Neuronal stem cell (in vitro differentiated cells): ENCODE measurements at regions not wholly inside any gene's neighbourhood (a gene's known extent, or its start where the extent isn't known, plus 50 kb on each side); places are given as distances from the start of the nearest gene placed in this dataset.

Source experiments
- DNase-seq: peaks from one replicate; pipeline ENCODE4 v3.0.0-alpha.2; 2013; ENCODE audit warnings: low spot score
- H2AFZ ChIP-seq: one replicate; pipeline ENCODE4 v1.6.1; 2013; ENCODE audit warnings: mild to moderate bottlenecking, low read length, inconsistent platforms
- H2AK5ac ChIP-seq: 2 replicates; pipeline ENCODE4 v1.6.1; 2013; ENCODE audit warnings: low read depth, mild to moderate bottlenecking, inconsistent platforms, low read length, moderate library complexity, mixed read lengths
- H2BK120ac ChIP-seq: 2 replicates; pipeline ENCODE4 v1.6.1; 2013; ENCODE audit warnings: low read depth, mild to moderate bottlenecking, inconsistent platforms, low read length, moderate library complexity, mixed read lengths
- H2BK12ac ChIP-seq: one replicate; pipeline ENCODE4 v1.6.1; 2013; ENCODE audit warnings: low read length, inconsistent platforms
- H2BK15ac ChIP-seq: 2 replicates; pipeline ENCODE4 v1.6.1; 2013; ENCODE audit warnings: mild to moderate bottlenecking, low read length, inconsistent platforms, mixed read lengths
- H2BK5ac ChIP-seq: one replicate; pipeline ENCODE4 v1.6.1; 2013; ENCODE audit warnings: inconsistent platforms, mild to moderate bottlenecking, low read length, moderate library complexity
- H3K14ac ChIP-seq: one replicate; pipeline ENCODE4 v1.6.1; 2013; ENCODE audit warnings: low read length, inconsistent platforms
- H3K18ac ChIP-seq: 2 replicates; pipeline ENCODE4 v1.6.1; 2013; ENCODE audit warnings: low read length, inconsistent platforms
- H3K23ac ChIP-seq: 2 replicates; pipeline ENCODE4 v1.6.1; 2013; ENCODE audit warnings: low read depth, mild to moderate bottlenecking, mixed read lengths, low read length, inconsistent platforms; ENCODE audit not compliant: poor library complexity
- H3K27ac ChIP-seq: replicated peaks from 3 replicates; pipeline ENCODE4 v1.5.1; 2013; ENCODE audit warnings: low read length, inconsistent platforms
- H3K27me3 ChIP-seq, 3 experiments: 2 replicates each; pipeline ENCODE4 v1.6.1; 2013; ENCODE audit warnings: low read length in 3 of 3, mild to moderate bottlenecking in 2 of 3, inconsistent platforms in 1 of 3, low read depth in 1 of 3, mixed read lengths in 1 of 3, moderate library complexity in 1 of 3; ENCODE audit not compliant: control insufficient read depth in 3 of 3, insufficient read depth in 3 of 3
- H3K36me3 ChIP-seq, 2 donors: replicated peaks in 1 of 2; 2 replicates each; pipeline ENCODE4 v1.6.1; 2013; ENCODE audit warnings: low read length in 2 of 2; ENCODE audit not compliant: control insufficient read depth in 2 of 2, insufficient read depth in 2 of 2
- H3K4ac ChIP-seq: 2 replicates; pipeline ENCODE4 v1.6.1; 2013; ENCODE audit warnings: inconsistent platforms, mild to moderate bottlenecking, low read length, moderate library complexity
- H3K4me1 ChIP-seq, 2 donors: 1 replicate in 1 of 2; 2 replicates in 1 of 2; pipeline ENCODE4 v1.6.1; 2013; ENCODE audit warnings: low read length in 2 of 2, low read depth in 1 of 2; ENCODE audit not compliant: control insufficient read depth in 2 of 2, insufficient read depth in 1 of 2
- H3K4me2 ChIP-seq: one replicate; pipeline ENCODE4 v1.6.1; 2013; ENCODE audit warnings: mild to moderate bottlenecking, low read length, inconsistent platforms; ENCODE audit not compliant: insufficient read depth, poor library complexity, severe bottlenecking
- H3K4me3 ChIP-seq, 2 donors: 2 replicates each; pipeline ENCODE4 v1.5.1; 2013; ENCODE audit warnings: low read length in 2 of 2, mild to moderate bottlenecking in 2 of 2, inconsistent platforms in 1 of 2, moderate library complexity in 1 of 2
- H3K79me1 ChIP-seq: one replicate; pipeline ENCODE4 v1.6.1; 2013; ENCODE audit warnings: low read depth, mild to moderate bottlenecking, inconsistent platforms, low read length, moderate library complexity
- H3K9ac ChIP-seq: one replicate; pipeline ENCODE4 v1.6.1; 2013; ENCODE audit warnings: mild to moderate bottlenecking, low read depth, low read length, inconsistent platforms; ENCODE audit not compliant: poor library complexity
- H3K9me3 ChIP-seq, 2 donors: replicated peaks in 1 of 2; 2 replicates each; pipeline versions ENCODE3 to v1.6.1; 2013; ENCODE audit warnings: low read length in 2 of 2, mild to moderate bottlenecking in 2 of 2, inconsistent platforms in 1 of 2, low read depth in 1 of 2, mixed read lengths in 1 of 2, moderate library complexity in 1 of 2; ENCODE audit not compliant: control insufficient read depth in 2 of 2, insufficient read depth in 1 of 2
- H4K8ac ChIP-seq: one replicate; pipeline ENCODE4 v1.6.1; 2013; ENCODE audit warnings: low read depth, mild to moderate bottlenecking, inconsistent platforms, low read length, moderate library complexity
- H4K91ac ChIP-seq: one replicate; pipeline ENCODE4 v1.6.1; 2013; ENCODE audit warnings: low read length, low read depth, mild to moderate bottlenecking, inconsistent platforms; ENCODE audit not compliant: poor library complexity
- WGBS, 2 donors: extraction: QIAGEN DNeasy Blood & Tissue Kit; methylation state at CpG; one replicate each; pipeline ENCODE4 v1.1.7; 2013; ENCODE audit warnings: missing lambda C conversion rate in 2 of 2, mixed read lengths in 1 of 2; ENCODE audit not compliant: insufficient read length in 2 of 2, insufficient replicate concordance in 1 of 2; ENCODE audit errors: extremely low coverage in 2 of 2; 5-methylcytosine and 5-hydroxymethylcytosine counted together

DNA sequence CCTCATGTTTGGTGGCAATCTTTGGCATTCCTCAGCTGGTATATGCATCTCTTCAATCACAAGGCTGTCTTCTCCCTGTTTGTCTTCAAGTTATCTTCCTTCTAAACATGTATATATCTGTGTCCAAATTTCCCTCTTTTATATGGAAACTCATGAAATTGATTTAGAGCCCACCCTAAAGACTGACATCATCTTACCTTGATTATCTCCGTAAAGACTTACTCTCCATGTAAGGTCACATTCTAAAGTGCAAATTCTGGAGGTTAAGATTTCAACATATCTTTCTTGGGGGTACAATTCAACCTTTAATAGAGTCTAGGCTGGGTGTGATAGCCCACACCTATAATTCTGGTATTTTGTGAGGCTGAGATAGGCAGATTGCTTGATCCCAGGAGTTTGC lies 215.8 kb upstream of the LRRC4C start:
- DNase-seq, result no peak
- WGBS, 2 donors, result no CpG with 5 or more reads among the region's 1 CpG
- no peak overlapping the region for H3K4ac ChIP-seq
- no peak overlapping the region for H3K14ac ChIP-seq
- no peak overlapping the region for H2AFZ ChIP-seq
- H3K27ac ChIP-seq, result no peak overlapping the region
- no peak overlapping the region for H2BK15ac ChIP-seq
- no peak overlapping the region for H3K18ac ChIP-seq
- H3K27me3 ChIP-seq, result no peaks in the 10 kb centered on the region
- no peaks in the 10 kb centered on the region for H3K36me3 ChIP-seq
- no peak overlapping the region for H2AK5ac ChIP-seq
- no peaks in the 10 kb centered on the region for H3K79me1 ChIP-seq
- H3K4me3 ChIP-seq, result no peak overlapping the region
- no peak overlapping the region for H2BK5ac ChIP-seq
- H2BK12ac ChIP-seq, result no peak overlapping the region
- no peak overlapping the region for H3K4me2 ChIP-seq
- peaks cover 0 to 2% of the 10 kb centered on the region in 2 donors for H3K9me3 ChIP-seq
- H3K4me1 ChIP-seq, result no peaks in the 10 kb centered on the region
- no peak overlapping the region for H4K8ac ChIP-seq
- H4K91ac ChIP-seq, result no peak overlapping the region
- no peak overlapping the region for H3K9ac ChIP-seq
- no peak overlapping the region for H3K23ac ChIP-seq
- no peak overlapping the region for H2BK120ac ChIP-seq

DNA sequence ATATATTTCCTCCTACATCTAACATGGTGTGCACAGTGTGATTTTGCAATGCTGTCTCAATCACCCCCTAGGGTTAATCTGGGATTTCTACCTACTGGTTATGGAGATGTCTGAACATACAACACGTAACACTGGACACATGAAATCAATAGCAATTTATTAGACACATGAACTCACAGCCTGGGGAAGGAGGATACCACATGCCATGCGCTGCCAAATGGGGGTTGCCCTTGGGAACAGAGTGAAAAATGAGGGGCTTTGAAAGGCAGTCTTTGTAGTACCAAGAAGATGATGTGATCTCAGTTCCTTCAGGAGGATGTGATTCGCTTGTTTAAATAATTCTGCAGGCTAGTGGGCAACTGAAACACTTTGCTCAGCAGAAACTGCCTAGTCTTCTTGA lies 253.6 kb upstream of the LRRC4C start:
- Histone ChIP-seq H3K4ac (no peak overlapping the region), H3K18ac (no peak overlapping the region)

DNA sequence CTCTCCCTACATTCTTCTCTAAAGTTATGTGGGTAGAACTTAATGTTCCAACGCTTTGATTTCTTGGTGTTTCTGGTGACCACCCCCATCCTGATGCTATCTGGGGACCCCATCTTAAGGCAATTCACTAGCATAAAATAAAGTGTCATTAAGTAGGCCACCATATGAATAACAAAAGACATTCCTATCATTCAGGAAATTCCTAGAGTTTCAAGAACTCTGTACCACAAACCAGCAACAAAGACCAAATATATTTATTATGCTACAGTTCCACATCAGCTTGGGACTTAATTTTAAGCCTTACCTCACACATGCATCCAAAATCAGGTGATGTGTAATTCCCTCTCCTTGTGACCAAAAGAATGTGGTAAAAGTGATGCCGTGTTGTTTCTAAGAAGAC lies 254.6 kb upstream of the LRRC4C start:
- Histone ChIP-seq H3K79me1 (no peaks in the 10 kb centered on the region), H3K27me3 (no peaks in the 10 kb centered on the region), H3K27ac (no peak overlapping the region), H2BK5ac (no peak overlapping the region), H3K4me3 (no peak overlapping the region), H2BK12ac (no peak overlapping the region), H3K23ac (no peak overlapping the region), H4K91ac (no peak overlapping the region), H3K4me2 (no peak overlapping the region), H4K8ac (no peak overlapping the region), H3K9ac (no peak overlapping the region), H3K36me3 (no peaks in the 10 kb centered on the region), H3K14ac (no peak overlapping the region), H3K4ac (no peak overlapping the region), H3K18ac (no peak overlapping the region), H2BK15ac (no peak overlapping the region), H3K9me3 (no peaks in the 10 kb centered on the region), H2AFZ (no peak overlapping the region), H2BK120ac (no peak overlapping the region), H2AK5ac (no peak overlapping the region), H3K4me1 (peaks cover 0 to 1% of the 10 kb centered on the region in 2 donors)
- DNase-seq, result no peak
- no CpG with 5 or more reads among the region's 2 CpGs for WGBS, 2 donors

More for the DNA sequence above, 253.6 kb upstream of the LRRC4C start:
- Histone ChIP-seq H3K4me1 (peaks cover 0 to 1% of the 10 kb centered on the region in 2 donors), H3K4me2 (no peak overlapping the region), H3K9ac (no peak overlapping the region), H3K4me3 (no peak overlapping the region), H3K9me3 (no peaks in the 10 kb centered on the region), H4K8ac (no peak overlapping the region), H3K36me3 (no peaks in the 10 kb centered on the region), H2BK12ac (no peak overlapping the region), H2BK120ac (no peak overlapping the region), H2BK15ac (no peak overlapping the region), H2AK5ac (no peak overlapping the region), H4K91ac (no peak overlapping the region), H3K27ac (no peak overlapping the region), H3K14ac (no peak overlapping the region), H3K23ac (no peak overlapping the region), H3K79me1 (no peaks in the 10 kb centered on the region), H2AFZ (no peak overlapping the region), H2BK5ac (no peak overlapping the region), H3K27me3 (no peaks in the 10 kb centered on the region)
- no peak for DNase-seq
- no CpG with 5 or more reads among the region's 3 CpGs for WGBS, 2 donors

DNA sequence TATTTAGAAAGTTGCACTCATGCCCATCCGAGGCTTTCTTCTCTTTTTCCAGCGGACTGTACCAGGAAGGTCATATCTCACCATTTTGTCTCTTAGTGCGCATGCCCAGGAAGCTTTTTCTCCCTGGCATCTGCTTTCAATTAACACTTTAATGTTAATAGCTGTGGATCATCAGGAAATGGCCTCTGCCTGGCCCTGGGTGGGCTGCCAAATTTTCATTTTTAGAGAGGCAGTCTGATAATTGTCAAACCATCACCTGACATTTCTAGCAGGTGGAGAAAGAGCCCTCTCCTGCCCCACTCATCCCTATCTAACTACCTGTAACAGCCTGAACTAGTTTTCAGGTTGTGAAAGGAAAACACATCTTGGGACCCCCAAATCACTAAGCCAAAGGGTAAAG lies 257.4 kb upstream of the LRRC4C start:
- no peak for DNase-seq
- H2BK12ac ChIP-seq, result no peak overlapping the region
- H2AFZ ChIP-seq, result no peak overlapping the region
- H4K8ac ChIP-seq, result no peak overlapping the region
- no peak overlapping the region for H2AK5ac ChIP-seq
- no peak overlapping the region for H4K91ac ChIP-seq
- H3K9me3 ChIP-seq, result no peaks in the 10 kb centered on the region
- no peak overlapping the region for H3K9ac ChIP-seq
- WGBS, 2 donors, result no CpG with 5 or more reads among the region's 3 CpGs
- no peak overlapping the region for H3K14ac ChIP-seq
- H3K27ac ChIP-seq, result no peak overlapping the region
- no peak overlapping the region for H2BK15ac ChIP-seq
- no peak overlapping the region for H2BK120ac ChIP-seq
- H3K18ac ChIP-seq, result no peak overlapping the region
- no peak overlapping the region for H3K4ac ChIP-seq
- H3K23ac ChIP-seq, result no peak overlapping the region
- no peak overlapping the region for H3K4me2 ChIP-seq
- peaks cover 0 to 3% of the 10 kb centered on the region in 2 donors for H3K4me1 ChIP-seq
- no peaks in the 10 kb centered on the region for H3K36me3 ChIP-seq
- H3K79me1 ChIP-seq, result no peaks in the 10 kb centered on the region
- H2BK5ac ChIP-seq, result no peak overlapping the region
- no peaks in the 10 kb centered on the region for H3K27me3 ChIP-seq
- no peak overlapping the region for H3K4me3 ChIP-seq
